ENCODE measurements at regions not wholly inside any gene's neighbourhood (a gene's known extent, or its start where the extent isn't known, plus 50 kb on each side); places are given as distances from the start of the nearest gene placed in this dataset.
A peak's percentile ranks its signal among the peaks of the same experiment; 100 is the strongest.

- no peak for DNase-seq
These were observed 342.8 kb downstream of the RAPGEF2 start for GRCh38 chr4:159445692-159446091.

GRCh38 chr4:159446266-159446976 is 343.5 kb downstream of the RAPGEF2 start:
- DNase-seq, result peak; percentile 71

GRCh38 chr4:159447296-159447695 is 344.4 kb downstream of the RAPGEF2 start:
- no peak for DNase-seq

- no peak for DNase-seq
These were observed 348.1 kb downstream of the RAPGEF2 start for GRCh38 chr4:159451006-159451405.

- DNase-seq, result peak; percentile 69
These were observed 352.9 kb downstream of the RAPGEF2 start for GRCh38 chr4:159455675-159456237.

GRCh38 chr4:159460371-159460770 is 357.5 kb downstream of the RAPGEF2 start:
- DNase-seq, result no peak

- no peak for DNase-seq
These were observed 360.4 kb downstream of the RAPGEF2 start for GRCh38 chr4:159463235-159463634.

- no peak for DNase-seq
These were observed 361.4 kb downstream of the RAPGEF2 start for GRCh38 chr4:159464302-159464701.

- no peak for DNase-seq
These were observed 374.0 kb downstream of the RAPGEF2 start for GRCh38 chr4:159476886-159477285.

DNA sequence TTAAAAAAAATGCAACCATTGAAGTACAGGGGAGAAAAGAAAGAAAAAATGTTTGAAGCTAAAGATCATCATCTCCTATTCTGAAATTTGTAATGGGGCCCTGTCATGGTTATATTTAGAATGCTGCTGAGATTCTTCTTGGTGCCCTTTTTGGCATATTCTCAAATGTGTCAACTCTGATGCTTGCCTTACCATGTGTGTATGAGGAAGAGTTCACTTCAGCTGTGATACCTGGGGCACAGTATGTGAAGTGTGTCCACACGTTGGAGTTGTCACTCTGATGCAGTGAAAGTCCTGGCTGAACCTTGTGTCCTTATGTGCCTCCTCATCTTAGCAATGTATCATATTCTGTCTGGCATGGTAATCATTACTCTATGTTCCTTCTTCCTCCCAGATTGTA is 377.9 kb downstream of the RAPGEF2 start:
- DNase-seq, result no peak

GRCh38 chr4:159481936-159482335 is 379.1 kb downstream of the RAPGEF2 start:
- DNase-seq, result no peak

- DNase-seq, result no peak
These were observed 380.4 kb downstream of the RAPGEF2 start for GRCh38 chr4:159483110-159483781.

DNA sequence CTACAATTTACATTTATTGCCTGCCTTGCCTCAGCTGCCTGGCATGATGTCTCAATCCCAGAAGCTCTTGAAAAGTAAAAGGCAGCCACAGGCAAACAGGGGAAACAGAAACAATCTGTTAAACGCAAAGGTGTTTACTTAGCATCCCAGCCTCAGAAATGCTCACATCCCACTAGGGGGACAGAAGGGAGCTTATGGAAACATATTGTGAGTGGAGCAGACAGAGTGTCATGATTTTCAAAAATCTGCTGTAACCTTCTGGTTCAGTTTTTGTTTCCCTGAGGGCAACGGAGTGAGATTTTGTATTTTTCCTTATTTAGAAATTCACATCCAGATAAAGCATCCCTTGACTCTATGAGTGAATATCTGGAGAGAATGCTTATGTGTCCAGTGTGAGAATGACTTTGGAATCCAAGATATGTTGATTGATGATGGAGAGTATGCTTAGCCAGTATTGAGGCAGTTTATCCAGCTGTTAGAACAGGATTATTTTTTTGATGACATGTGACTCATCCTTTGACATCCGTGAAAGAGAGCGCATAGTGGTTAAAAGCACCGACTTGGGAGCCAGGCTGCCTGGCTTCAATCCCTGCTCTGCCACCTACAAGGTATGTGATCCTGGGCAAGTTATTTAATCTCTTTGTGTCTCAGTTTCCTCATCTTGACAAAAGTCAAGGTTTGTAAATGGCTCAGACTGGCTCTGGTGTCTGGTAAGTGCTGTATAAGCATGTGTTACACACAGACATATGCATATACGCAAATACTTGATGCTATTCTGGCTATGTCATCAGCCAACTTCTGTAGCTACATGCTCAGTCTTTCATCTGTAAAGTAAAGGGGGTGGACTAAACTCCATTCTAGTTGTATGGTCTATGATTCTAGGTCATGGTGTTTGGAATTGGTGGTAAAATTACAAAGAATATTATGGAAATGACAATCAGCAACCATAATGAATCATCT is 381.2 kb downstream of the RAPGEF2 start:
- DNase-seq, result no peak

GRCh38 chr4:159484864-159485263 is 382.0 kb downstream of the RAPGEF2 start:
- no peak for DNase-seq

GRCh38 chr4:159487284-159487747 is 384.4 kb downstream of the RAPGEF2 start:
- DNase-seq, result peak; percentile 75

DNA sequence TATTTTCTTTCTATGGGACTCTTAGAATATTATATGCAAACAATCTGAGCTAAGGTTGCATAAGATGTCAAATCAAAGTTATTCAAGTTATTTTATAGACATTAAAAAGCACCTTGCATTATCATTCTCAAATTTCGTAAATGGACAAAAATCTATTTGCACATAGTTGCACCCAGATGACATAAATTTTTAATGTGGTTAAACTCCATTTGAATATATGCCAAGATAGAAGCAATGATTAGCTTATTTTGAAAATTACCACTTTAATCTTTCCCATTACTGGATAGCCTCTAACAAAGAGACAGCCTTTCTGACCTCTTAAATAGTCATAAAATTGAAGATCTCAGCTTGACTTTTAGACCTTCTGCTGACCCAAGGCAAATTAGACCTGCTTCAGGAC is 386.8 kb downstream of the RAPGEF2 start:
- no peak for DNase-seq

DNA sequence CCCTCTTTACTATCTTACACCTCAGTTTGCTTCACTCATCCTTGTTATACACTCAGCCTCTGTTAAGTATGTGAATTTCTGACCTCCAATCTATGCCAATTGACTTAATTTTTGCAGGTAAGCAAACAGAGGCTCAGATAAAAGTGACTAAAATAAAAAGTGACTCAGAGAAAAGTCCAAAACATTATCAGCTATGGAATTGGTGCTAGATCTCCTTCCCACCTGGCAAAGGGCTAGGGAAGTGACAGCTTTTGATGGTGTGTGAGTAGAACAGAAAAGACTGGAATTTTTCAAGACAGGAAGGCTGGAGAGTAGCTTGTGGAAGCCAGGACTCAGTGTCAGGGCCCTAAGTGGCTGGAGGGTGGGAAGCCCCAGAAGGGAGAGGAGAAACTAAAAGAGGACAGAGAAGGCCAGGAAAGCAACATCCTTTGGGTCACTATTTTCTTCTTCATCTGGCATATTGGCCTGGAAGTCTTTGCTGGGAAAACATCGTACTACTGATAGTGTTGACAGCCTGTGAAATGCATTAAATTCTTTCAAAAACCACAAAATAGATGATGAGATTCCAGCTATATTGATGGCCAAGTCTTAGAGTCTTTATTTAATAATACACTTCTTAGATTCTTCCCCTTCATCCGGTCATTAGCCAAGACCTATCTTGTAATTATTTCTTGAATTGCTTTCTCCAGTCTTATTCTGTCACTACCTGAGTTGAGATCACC is 392.8 kb downstream of the RAPGEF2 start:
- DNase-seq, result no peak

DNA sequence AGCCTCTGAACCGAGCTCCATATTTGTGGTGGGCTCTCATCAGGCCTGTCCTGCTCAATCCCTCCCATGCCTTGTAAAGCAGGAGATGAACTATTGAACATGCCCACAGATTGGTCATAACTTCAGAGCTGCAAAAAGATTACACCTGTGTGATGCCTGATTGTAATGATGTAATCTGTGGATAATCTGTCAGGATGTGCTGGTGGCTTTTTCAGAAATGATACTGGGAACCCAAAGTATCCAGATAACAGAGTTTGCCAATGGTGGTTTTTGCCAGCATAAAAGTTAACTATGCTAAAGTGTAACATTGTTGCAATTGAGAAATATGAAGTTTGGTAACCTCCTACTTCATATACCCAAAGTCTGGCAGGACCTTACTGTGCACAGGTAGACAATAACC is 393.4 kb downstream of the RAPGEF2 start:
- no peak for DNase-seq

DNA sequence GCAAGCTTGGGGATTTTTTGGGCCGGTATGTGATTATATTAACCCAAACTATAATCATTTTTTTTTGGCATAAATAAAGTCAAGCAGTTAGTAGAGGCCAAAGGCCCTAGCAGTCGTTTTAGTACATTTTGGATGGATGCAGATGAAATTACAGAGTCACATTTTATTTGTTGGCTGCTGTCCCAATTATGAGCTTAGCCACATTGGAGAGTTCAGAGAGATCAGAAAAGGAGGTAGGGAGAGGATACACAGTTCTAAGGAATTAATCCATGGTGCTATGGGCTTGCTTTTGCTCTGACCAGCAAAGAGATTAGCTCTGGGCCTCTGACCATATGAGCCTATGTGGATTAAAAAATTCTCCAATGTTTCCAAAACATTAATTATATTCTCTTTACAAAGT is 395.1 kb downstream of the RAPGEF2 start:
- peak; percentile 34 for DNase-seq

DNA sequence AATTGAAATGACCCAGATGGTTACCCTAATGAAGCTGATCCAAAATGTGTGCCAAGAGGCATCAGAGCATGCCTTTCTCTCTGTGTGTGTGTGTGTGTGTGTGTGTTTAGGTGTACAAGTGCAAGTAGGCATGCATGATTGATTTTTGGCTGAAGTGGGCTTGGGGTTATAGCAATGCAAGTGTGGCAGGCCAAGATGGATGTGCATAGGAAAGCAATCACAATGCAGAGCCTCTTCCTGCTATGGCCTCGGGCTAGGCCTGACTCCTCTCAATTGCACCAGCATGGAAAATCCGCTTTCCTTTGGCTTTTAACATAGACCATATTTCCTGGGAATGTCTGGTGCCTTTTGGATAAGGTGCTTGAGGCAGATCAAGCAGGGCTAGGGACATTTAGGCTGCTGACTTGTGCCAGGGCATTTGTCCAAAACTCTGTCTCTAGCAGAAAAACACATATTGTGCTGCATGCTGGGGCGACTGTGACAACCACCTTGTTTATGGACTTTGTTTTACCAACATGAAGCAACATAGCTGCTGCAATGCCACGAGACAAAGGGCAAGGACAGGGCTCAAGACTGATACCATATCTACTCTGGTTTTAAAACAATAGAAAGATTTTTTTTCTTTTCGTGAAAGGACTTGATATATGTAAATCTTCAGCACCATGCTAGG is 395.7 kb downstream of the RAPGEF2 start:
- DNase-seq, result no peak

DNA sequence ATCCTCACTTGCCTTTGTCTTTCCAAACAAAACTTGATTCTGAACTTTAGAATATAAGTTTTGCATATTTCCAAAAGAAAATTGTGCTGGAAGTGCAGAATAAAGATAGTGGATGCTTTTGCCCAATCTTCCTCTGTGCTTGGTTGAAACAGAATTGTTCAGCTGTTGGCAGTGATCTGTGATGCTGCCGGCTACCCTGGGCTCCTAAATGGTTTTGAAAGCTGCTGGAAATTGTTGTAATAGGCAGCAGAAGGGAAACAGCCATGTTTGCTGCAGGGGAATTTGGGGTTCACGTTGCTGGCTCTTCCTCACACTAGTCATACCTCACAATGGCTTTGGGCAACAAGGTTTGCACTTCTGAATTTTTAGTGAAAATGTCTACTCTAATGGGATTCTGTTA is 398.0 kb downstream of the RAPGEF2 start:
- no peak for DNase-seq
